ENCODE measurements at regions not wholly inside any gene's neighbourhood (a gene's known extent, or its start where the extent isn't known, plus 50 kb on each side); places are given as distances from the start of the nearest gene placed in this dataset.

DNA sequence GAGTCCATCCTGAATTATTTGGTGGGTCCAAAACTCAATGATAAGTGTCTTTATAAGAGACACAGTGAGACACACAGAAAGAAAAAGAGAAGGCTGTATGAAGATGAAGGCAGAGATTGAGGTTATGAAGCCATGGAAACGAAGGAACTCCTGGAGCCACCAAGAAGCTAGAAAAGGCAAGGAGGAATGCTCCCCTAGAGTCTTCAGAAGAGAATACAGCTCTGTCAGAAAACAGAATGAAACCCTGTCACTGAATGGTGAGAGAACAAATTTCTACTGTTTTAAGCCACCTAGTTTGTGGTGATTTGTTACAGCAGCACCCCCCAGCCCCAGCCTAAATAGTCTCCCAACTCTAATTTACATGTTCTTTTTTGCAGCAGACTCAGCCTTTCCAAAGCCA lies 635.1 kb downstream of the EPHA7 start:
- TF ChIP-seq CTCF (IDR thresholded peaks at IDR 0.05; ENCODE audit: poor library complexity, severe bottlenecking), result no peak
- TF ChIP-seq RAD21 (conservative IDR thresholded peaks at IDR 0.05), result no peak
- TF ChIP-seq MXI1 (conservative IDR thresholded peaks at IDR 0.05; ENCODE audit: poor library complexity, severe bottlenecking), result no peak
- no peak for TF ChIP-seq REST (IDR thresholded peaks at IDR 0.05; ENCODE audit: borderline replicate concordance)
- TF ChIP-seq POLR2AphosphoS5 (IDR thresholded peaks at IDR 0.05), result no peak
